ENCODE measurements at regions not wholly inside any gene's neighbourhood (a gene's known extent, or its start where the extent isn't known, plus 50 kb on each side); places are given as distances from the start of the nearest gene placed in this dataset.
A peak's percentile ranks its signal among the peaks of the same experiment; 100 is the strongest.
"Not testable (repeated sequence)": the region's sequence is repeated elsewhere in the genome, so short reads cannot be mapped to it uniquely, and the experiment has no call there.

GRCh38 chr13:111413407-111414187 is 93.2 kb downstream of the TEX29 start:
- DNase-seq (ENCODE audit: low read depth), result no peak

DNA sequence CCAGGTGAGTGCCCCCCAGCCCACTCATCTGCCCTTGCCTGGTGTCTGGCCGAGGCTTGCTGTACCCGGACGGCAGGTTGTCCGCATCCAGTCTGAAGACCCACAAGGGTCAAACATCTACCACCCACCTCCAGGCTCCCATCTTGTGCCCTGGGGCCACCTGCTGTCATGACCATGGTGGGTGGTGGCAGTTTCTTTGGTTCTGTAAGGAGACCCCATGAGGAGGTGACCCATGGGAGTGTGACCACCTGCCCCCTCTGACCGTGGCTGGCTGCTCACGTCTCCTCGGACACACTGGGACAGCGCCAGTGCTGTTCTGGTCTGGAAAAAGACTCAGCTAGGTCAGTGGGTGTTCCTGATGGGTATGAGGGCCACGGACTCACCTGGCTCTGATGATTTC is 93.9 kb downstream of the TEX29 start:
- DNase-seq (ENCODE audit: low read depth), result no peak

DNA sequence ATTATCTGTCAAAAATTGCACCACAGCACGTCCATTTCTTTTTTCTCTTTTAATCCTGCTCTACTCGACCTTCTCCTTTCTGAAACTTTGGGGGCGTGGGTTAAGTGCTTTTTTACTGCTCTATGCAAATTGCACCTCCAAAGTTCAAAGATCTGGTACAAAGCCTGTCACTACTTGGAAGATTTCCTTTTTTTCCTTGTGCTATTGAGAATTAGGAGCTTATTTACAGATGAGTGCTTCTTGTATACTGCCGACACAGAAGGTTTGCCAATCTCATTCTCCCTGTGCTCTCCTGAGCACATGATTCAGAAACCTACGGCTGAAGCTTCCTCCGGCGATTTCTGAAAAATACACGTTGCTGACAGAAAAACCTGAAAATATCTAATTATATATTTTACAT is 94.8 kb downstream of the TEX29 start:
- DNase-seq (ENCODE audit: low read depth), result no peak

- no peak for DNase-seq (ENCODE audit: low read depth)
Observed at GRCh38 chr13:111415765-111416164, 95.3 kb downstream of the TEX29 start.

GRCh38 chr13:111418101-111418500 is 97.7 kb downstream of the TEX29 start:
- DNase-seq (ENCODE audit: low read depth), result no peak

DNA sequence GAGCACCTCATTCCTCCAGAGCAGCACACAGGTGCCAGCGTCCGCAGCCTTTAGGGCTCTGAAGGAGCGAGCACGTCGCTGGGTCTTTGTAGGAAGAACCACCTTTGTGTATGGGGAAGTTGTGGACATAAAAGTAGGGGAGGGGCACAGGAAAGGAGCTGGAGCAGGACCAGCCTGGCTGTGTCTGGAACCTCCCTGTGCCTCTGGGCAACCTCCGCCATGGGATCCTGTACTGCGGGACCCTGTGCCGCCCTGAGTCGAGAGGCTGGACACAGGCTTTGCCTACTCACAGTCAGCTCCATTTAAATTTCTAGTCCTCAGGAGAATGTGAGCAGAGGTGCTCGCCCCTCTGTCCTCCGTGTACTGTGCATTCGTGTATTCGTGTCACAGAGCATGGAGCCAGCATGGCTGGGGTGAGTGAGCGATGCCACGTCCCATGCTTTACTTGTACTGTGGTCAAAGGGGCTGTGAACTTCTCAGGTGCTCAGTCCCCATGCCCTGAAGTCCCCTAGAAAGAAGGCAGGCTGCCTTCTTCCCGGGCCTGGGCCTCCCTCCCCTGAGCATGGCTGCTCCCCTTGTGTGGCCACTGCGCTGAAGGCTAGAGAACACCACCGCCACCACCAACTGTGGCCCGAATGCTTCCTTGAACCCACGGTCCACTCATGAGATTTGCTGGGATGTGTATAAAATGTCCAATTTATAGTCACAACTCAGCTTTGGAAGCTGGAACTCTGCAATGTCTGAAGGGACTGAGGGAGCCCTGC is 99.9 kb downstream of the TEX29 start:
- no peak for DNase-seq (ENCODE audit: low read depth)

DNA sequence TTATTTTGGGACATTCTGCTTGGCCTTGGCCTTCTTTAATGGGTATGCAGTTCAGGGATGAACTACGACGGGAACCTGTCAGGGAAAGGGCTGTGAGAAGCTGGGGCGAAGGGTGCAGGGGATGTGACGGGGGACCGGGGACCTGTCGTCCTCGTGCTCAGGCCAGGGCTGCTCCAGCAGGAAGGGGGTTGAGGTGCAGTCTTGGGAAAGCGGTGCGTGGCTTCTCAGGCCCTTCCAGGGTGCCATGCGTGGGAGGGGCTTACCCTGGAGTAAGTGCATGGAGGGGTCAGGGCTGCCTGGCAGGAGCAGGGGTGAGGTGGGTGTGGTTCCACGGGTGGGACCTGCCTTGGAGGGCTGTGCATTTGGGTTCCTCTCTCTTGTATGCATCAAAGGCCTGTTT is 100.8 kb downstream of the TEX29 start:
- DNase-seq (ENCODE audit: low read depth), result no peak

DNA sequence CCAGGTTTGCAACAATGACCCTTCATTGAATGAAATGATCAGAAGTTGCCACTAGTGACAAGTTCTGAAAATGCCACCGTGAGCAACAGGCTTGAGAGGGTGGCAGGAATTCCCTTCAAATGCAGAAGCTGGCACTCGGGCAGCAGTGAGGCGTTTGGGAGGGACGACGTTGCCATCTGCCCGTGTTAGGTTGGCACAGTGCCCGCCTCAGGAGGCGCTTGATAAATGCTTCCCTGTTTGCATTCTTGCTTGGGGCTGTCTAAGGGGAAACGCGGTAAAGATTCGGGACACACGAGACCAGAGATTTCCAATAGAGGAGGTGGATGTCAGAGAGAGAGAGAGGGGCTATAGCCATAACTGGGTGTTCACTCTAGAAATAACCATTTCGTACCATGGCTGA is 101.9 kb downstream of the TEX29 start:
- no peak for DNase-seq (ENCODE audit: low read depth)

DNA sequence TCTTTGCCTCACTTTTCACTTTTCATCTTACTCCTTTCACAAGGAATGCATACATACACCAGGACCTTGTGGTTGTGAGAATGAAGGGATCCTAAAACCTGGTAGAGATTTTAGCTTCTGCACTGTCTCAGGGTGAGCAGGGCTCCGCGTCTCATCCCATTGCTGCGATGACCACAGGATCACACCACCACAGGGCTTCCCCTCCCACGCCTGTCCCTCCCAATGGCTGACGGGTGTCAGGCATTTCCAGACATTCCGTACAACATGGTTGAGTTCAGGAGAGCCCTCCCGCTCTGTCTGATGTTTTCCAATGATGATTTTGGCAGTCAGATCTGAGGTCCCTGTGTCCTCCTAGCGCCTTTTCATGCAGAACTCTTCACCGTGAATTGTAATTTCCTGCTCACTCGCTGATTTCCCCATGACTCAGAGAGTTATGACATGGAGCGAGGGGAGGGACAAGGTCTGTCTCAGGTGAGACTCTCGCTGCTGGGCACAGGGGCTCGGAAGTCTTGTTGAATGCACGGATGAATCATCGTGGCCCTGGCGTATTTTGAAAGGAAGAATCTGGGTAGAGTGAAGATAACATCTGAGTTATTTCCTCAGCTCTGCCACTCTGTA is 102.8 kb downstream of the TEX29 start:
- DNase-seq (ENCODE audit: low read depth), result no peak

GRCh38 chr13:111424134-111424533 is 103.7 kb downstream of the TEX29 start:
- DNase-seq (ENCODE audit: low read depth), result no peak

GRCh38 chr13:111425326-111425725 is 104.9 kb downstream of the TEX29 start:
- DNase-seq (ENCODE audit: low read depth), result no peak

DNA sequence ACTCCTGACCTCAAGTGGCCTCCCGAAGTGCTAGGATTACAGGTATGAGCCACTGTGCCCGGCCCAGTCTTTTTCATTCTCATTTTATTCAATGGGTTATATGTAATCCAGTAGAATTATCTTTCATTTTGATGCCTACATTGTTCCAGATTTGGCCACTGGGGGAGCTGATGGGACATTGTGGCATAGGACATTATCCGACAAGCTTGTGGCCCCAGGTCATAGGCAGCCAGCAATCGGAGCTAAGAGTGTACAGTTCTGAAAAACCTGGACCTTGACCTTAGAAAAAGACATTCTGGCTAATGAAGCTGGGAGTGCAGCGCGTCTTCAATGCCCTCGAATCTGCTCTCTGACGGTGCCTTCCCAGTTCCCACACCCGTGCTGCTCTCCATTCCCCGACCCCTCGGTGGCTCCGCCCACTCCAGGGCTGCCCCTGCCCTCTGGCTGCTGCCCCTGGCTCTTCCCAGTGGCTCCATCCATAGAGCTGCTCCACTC is 108.7 kb downstream of the TEX29 start:
- DNase-seq (ENCODE audit: low read depth), result peak; percentile 20

- no peak for DNase-seq (ENCODE audit: low read depth)
Observed at GRCh38 chr13:111431206-111431605, 110.8 kb downstream of the TEX29 start.

- DNase-seq (ENCODE audit: low read depth), result no peak
Observed at GRCh38 chr13:111434578-111435159, 114.2 kb downstream of the TEX29 start.

DNA sequence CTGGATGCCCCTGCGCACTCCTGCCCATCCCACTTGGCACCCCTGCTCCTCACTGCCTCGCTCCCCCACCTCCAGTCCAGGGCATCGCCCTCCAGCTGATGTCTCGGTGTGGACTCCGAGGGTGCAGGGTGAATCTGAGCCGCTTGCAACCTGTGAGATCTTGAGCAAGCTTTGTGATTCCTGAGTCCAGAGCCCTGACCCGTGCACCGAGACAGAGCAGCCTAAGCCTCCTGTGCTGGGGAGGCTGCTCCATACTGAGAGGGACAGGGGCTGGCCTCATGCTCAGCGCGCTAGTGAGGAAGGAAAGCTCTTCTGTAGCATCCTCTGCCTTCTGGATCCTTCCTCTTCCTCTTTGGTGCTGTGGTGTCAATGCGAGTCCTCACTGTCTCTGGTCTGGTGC is 116.0 kb downstream of the TEX29 start:
- DNase-seq (ENCODE audit: low read depth), result no peak

DNA sequence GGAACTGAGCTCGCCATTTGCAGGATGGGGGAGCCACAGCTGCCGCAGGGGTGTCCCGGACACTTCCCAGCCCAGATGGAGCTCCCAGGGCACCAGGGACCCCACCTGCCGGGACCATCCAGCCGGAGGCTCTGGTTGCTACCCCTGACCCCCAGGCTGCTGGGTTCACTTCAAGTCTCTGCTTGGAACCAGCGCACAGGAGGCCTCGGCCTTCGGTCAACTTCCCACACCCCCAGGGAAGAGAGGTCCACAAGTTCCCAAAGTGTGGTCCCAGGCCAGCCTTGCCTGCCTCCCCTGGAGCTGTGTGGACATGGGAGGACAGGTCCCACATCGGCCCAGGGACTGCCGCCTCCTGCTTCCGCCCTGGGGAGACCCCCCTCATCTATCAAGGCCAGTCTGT is 117.0 kb downstream of the TEX29 start:
- DNase-seq (ENCODE audit: low read depth), result no peak

DNA sequence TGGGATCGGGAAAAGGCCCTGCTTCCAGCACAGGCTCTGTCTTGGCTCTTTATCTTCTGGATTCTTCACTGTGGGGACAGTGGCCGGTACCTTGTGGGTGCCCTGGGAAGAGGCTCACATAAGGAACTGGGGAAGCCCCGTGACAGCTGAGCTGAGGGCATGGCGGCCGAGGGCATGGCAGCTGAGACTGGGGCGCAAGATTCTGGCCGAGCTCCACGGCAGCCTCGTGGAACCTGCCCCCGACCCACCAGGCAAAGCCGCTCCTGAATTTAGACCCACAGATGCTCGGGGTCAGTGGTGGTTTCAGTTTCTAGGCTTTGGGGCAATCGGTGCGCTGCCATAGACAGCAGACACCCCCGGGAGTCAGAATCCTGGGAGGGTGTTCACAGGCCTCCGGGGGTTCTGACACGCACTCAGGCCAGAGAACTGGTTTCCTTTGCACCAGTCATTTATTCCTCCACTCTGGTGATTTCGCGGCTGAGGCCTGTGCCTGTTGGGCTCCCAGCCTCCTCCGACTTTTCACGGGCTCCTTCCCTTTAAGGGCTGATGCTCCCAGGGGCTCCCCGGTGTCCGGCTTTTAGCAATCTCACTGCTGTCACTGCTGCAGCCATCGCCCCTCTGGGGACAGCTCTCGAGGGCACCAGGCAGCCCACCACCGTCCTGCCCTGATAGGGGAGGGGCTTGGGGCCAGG is 117.6 kb downstream of the TEX29 start:
- no peak for DNase-seq (ENCODE audit: low read depth)

DNA sequence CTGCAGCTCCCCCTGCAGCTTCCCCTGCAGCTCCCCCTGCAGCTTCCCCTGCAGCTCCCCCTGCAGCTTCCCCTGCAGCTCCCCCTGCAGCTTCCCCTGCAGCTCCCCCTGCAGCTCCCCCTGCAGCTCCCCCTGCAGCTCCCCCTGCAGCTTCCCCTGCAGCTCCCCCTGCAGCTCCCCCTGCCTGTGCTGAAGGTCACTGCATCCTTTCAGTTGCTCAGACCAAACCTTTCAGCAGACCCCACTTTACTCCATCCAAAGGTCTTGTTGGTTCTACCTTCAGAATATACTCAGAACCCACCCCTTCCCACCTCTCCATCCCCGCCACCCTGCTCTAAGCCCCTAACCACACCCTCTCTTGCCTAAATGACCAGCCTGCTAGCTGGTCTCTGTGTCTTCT is 120.0 kb downstream of the TEX29 start:
- DNase-seq (ENCODE audit: low read depth), result not testable (repeated sequence)

GRCh38 chr13:111443981-111444380 is 123.5 kb downstream of the TEX29 start:
- DNase-seq (ENCODE audit: low read depth), result no peak

DNA sequence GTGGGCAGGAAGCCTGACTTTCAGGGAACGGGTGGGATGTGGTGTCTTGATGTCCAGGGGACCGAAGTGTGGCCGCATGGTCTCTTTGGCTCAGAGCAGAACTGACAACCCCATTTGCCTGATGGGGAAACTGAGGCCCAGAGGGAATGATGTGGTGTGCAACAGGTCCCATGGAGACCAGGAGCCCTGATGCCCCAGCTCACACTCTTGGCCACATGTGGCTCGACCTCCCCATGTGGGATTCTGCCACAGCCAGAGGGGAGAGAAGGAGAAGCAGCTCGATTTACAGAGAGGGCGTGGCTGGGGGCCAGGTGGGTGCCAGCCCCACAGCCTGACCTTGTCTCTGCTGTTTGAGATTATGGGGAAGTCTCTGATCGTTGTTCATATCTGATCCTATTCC is 128.1 kb downstream of the TEX29 start:
- no peak for DNase-seq (ENCODE audit: low read depth)

DNA sequence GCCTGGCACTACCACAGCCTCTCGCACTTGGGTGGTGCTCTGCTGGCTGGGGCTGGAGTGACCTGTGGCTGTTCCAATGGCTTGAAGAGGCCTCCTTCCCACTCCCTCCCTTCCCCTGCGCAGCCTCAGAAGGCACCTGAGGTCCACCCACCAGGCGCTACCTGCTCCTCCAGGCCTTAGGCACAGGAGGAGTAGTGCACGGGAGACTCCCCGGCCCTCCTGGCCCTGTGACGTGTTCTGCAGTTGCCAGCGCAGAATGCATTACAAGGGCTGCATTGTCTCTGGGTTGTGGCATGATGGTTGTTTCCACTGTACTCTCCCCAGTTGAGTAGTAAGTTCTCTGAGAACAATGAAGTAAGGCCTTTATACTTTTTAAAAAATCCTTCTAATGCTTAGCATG is 128.6 kb downstream of the TEX29 start:
- no peak for DNase-seq (ENCODE audit: low read depth)

DNA sequence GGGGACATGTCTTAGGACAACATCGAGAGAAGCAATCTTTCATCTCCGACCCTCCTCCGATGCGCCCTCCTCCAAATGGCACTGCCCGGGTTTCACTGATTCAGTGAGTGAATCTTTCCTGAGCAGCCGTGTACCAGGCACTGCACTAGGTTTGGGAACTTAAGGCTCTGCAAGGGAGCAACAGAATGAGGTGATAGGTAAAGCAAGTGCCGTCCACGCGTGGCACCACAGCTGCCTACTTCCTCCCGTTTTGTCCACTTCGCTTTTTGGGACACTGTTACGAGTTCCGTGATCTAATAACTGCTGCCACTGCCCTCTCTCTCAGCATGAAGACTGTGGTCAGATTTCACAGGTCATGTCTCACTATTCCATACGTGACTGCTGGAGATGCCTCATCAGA is 131.0 kb downstream of the TEX29 start:
- no peak for DNase-seq (ENCODE audit: low read depth)

Data from activated T-cell treated with anti-CD3 and anti-CD28 coated beads for 24 hours (primary cell).